Uterus (tissue), 3 donors: ENCODE measurements at regions not wholly inside any gene's neighbourhood (a gene's known extent, or its start where the extent isn't known, plus 50 kb on each side); places are given as distances from the start of the nearest gene placed in this dataset.

Source experiments
- DNase-seq, 2 donors: peaks; one replicate each; pipeline ENCODE4 v3.0.0-alpha.2; 2019 to 2020
- H3K27ac ChIP-seq, 2 donors: fragments of 200-600 bp; sonication (generic); 1 replicate in 1 of 2; 2 replicates in 1 of 2; pipeline ENCODE4 v1.5.1; 2016 to 2018
- H3K27me3 ChIP-seq, 2 donors: fragments of 200-600 bp; sonication (generic); one replicate each; pipeline ENCODE4 v1.5.1; 2018 to 2019; ENCODE audit warnings: control low read depth in 1 of 2
- H3K36me3 ChIP-seq, 2 donors: fragments of 200-600 bp; sonication (generic); one replicate each; pipeline ENCODE4 v1.5.1; 2019; ENCODE audit warnings: control low read depth in 1 of 2
- H3K4me1 ChIP-seq, 2 donors: fragments of 200-600 bp; sonication (generic); one replicate each; pipeline ENCODE4 v1.5.1; 2018 to 2019; ENCODE audit warnings: control low read depth in 1 of 2
- H3K4me3 ChIP-seq, 2 donors: fragments of 200-600 bp; sonication (generic); 1 replicate in 1 of 2; 2 replicates in 1 of 2; pipeline ENCODE4 v1.5.1; 2018 to 2019; ENCODE audit warnings: mild to moderate bottlenecking in 1 of 2
- H3K9me3 ChIP-seq, 2 donors: fragments of 200-600 bp; sonication (generic); one replicate each; pipeline ENCODE4 v1.5.1; 2019; ENCODE audit warnings: control low read depth in 1 of 2
- CTCF ChIP-seq, 4 experiments: fragments of 200-600 bp in 2 of 4; fragments of 450-650 bp in 2 of 4; sonication (generic) in 2 of 4; IDR thresholded peaks; one replicate each; pipeline ENCODE4 v1.5.1; 2016 to 2019; ENCODE audit warnings: antibody characterized with exemption in 4 of 4, mild to moderate bottlenecking in 2 of 4, moderate library complexity in 1 of 4
- POLR2A ChIP-seq, 2 donors: fragments of 450-650 bp; IDR thresholded peaks; one replicate each; pipeline ENCODE4 v1.6.1; 2016; ENCODE audit warnings: antibody characterized with exemption in 2 of 2, mild to moderate bottlenecking in 1 of 2, moderate library complexity in 1 of 2
- intact Hi-C: fragments of 100-400 bp; cut with DNase I; formaldehyde crosslinking; loops from one replicate; pipeline ENCODE4 v1.15.1; 2023; ENCODE audit warnings: low total_unique reads
- donor health status: DM: yes; HTN: yes; CAD: no.

GRCh38 chr16:73560497-73560896, 512.6 kb upstream of the ZFHX3 start:
- H3K4me3 ChIP-seq = no peak overlapping the region
- no peaks in the 10 kb centered on the region for H3K27me3 ChIP-seq
- no peak for DNase-seq
- H3K4me1 ChIP-seq = no peaks in the 10 kb centered on the region
- intact Hi-C loops = no loop called here
- H3K27ac ChIP-seq = no peak overlapping the region
- TF ChIP-seq POLR2A (IDR thresholded peaks at IDR 0.05) (no peak), CTCF (IDR thresholded peaks at IDR 0.05) (no peak)
- H3K9me3 ChIP-seq = no peaks in the 10 kb centered on the region
- H3K36me3 ChIP-seq = no peaks in the 10 kb centered on the region

- H3K9me3 ChIP-seq = no peaks in the 10 kb centered on the region
- H3K4me3 ChIP-seq = no peak overlapping the region
- H3K27ac ChIP-seq = no peak overlapping the region
- H3K27me3 ChIP-seq = no peaks in the 10 kb centered on the region
- intact Hi-C loops = no loop called here
- H3K4me1 ChIP-seq = no peaks in the 10 kb centered on the region
- TF ChIP-seq POLR2A (IDR thresholded peaks at IDR 0.05) = no peak
- no peak for TF ChIP-seq CTCF (IDR thresholded peaks at IDR 0.05)
- H3K36me3 ChIP-seq = no peaks in the 10 kb centered on the region
- DNase-seq = no peak
Observed at GRCh38 chr16:73558219-73558618, 510.3 kb upstream of the ZFHX3 start.

- intact Hi-C loops = no loop called here
Observed at GRCh38 chr16:73553941-73554660, 506.2 kb upstream of the ZFHX3 start.

GRCh38 chr16:73549984-73550631, 502.2 kb upstream of the ZFHX3 start:
- Histone ChIP-seq H3K4me1 (no peaks in the 10 kb centered on the region), H3K27ac (no peak overlapping the region), H3K9me3 (no peaks in the 10 kb centered on the region), H3K4me3 (no peak overlapping the region), H3K36me3 (no peaks in the 10 kb centered on the region), H3K27me3 (peaks cover 0 to 19% of the 10 kb centered on the region in 2 donors)
- TF ChIP-seq POLR2A (IDR thresholded peaks at IDR 0.05) (no peak), CTCF (IDR thresholded peaks at IDR 0.05) (no peak)
- intact Hi-C loops = no loop called here
- no peak for DNase-seq

More at GRCh38 chr16:73553941-73554660, 506.2 kb upstream of the ZFHX3 start:
- Histone ChIP-seq H3K27me3 (peaks cover 0 to 2% of the 10 kb centered on the region in 2 donors), H3K4me3 (no peak overlapping the region), H3K27ac (no peak overlapping the region), H3K36me3 (no peaks in the 10 kb centered on the region), H3K9me3 (no peaks in the 10 kb centered on the region), H3K4me1 (no peaks in the 10 kb centered on the region)
- no peak for TF ChIP-seq POLR2A (IDR thresholded peaks at IDR 0.05)
- TF ChIP-seq CTCF (IDR thresholded peaks at IDR 0.05) = no peak
- no peak for DNase-seq
